Panc1 (cell line): ENCODE measurements at regions not wholly inside any gene's neighbourhood (a gene's known extent, or its start where the extent isn't known, plus 50 kb on each side); places are given as distances from the start of the nearest gene placed in this dataset.

Experiments
- POLR2AphosphoS5 ChIP-seq: IDR thresholded peaks from 2 replicates; pipeline ENCODE4 v1.6.1; 2012; ENCODE audit warnings: mild to moderate bottlenecking, low read depth, low read length, moderate library complexity
- TF ChIP-seq, protein P1 (sequence below): fragments of 450-650 bp; IDR thresholded peaks from 2 replicates; pipeline ENCODE4 v1.5.1; 2017; ENCODE audit warnings: mild to moderate bottlenecking
- TF ChIP-seq, protein P2 (sequence below), 2 experiments: IDR thresholded peaks; 2 replicates each; pipeline ENCODE4 v1.6.1; 2011 to 2012; ENCODE audit warnings: low read depth in 2 of 2, control low read depth in 1 of 2, low read length in 1 of 2, mild to moderate bottlenecking in 1 of 2, moderate library complexity in 1 of 2; ENCODE audit not compliant: insufficient read depth in 1 of 2

DNA sequence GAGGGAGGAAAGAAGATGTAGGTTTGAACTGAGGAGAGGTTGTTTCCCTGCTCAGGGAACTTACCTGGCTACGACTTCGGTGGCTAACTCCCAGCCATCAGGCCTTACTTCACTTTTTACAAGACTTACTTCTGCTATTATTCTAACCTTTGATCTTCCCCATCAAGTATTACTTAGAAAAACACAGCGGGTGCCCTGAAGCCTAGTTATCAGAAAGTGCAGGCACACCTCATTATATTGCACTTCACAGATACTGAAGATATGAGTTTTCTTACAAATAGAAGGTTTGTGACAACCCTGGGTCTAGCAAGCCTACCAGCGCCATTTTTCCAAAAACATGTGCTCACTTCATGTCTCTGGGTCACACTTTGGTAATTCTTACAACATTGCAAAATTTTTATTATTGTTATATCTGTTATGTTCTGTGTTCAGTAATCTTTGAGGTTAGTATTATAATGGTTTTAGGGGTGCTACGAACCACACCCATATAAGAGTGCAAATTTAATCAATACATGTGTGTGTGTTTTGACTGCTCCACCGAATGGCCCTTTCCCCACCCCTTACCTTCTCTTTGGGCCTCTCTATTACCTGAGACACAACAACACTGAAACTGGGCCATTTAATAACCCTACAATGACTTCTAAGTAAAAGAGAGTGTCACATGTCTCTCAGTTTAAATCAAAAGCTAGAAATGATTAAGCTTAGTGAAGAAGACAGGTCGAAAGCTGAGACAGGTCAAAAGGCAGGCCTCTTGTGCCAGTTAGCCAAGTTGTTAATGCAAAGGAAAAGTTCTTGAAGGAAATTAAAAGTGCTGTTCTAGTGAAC, 2102.7 kb upstream of the WWC1 start:
- no peak for TF ChIP-seq POLR2AphosphoS5
- TF ChIP-seq, protein P1, sequence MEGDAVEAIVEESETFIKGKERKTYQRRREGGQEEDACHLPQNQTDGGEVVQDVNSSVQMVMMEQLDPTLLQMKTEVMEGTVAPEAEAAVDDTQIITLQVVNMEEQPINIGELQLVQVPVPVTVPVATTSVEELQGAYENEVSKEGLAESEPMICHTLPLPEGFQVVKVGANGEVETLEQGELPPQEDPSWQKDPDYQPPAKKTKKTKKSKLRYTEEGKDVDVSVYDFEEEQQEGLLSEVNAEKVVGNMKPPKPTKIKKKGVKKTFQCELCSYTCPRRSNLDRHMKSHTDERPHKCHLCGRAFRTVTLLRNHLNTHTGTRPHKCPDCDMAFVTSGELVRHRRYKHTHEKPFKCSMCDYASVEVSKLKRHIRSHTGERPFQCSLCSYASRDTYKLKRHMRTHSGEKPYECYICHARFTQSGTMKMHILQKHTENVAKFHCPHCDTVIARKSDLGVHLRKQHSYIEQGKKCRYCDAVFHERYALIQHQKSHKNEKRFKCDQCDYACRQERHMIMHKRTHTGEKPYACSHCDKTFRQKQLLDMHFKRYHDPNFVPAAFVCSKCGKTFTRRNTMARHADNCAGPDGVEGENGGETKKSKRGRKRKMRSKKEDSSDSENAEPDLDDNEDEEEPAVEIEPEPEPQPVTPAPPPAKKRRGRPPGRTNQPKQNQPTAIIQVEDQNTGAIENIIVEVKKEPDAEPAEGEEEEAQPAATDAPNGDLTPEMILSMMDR: no peak
- TF ChIP-seq, protein P2, sequence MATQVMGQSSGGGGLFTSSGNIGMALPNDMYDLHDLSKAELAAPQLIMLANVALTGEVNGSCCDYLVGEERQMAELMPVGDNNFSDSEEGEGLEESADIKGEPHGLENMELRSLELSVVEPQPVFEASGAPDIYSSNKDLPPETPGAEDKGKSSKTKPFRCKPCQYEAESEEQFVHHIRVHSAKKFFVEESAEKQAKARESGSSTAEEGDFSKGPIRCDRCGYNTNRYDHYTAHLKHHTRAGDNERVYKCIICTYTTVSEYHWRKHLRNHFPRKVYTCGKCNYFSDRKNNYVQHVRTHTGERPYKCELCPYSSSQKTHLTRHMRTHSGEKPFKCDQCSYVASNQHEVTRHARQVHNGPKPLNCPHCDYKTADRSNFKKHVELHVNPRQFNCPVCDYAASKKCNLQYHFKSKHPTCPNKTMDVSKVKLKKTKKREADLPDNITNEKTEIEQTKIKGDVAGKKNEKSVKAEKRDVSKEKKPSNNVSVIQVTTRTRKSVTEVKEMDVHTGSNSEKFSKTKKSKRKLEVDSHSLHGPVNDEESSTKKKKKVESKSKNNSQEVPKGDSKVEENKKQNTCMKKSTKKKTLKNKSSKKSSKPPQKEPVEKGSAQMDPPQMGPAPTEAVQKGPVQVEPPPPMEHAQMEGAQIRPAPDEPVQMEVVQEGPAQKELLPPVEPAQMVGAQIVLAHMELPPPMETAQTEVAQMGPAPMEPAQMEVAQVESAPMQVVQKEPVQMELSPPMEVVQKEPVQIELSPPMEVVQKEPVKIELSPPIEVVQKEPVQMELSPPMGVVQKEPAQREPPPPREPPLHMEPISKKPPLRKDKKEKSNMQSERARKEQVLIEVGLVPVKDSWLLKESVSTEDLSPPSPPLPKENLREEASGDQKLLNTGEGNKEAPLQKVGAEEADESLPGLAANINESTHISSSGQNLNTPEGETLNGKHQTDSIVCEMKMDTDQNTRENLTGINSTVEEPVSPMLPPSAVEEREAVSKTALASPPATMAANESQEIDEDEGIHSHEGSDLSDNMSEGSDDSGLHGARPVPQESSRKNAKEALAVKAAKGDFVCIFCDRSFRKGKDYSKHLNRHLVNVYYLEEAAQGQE (IDR thresholded peaks at IDR 0.05; ENCODE audit: insufficient read depth in 1 of 2, low read depth in 2 of 2, low read length in 1 of 2): no peak
